ENCODE measurements at regions not wholly inside any gene's neighbourhood (a gene's known extent, or its start where the extent isn't known, plus 50 kb on each side); places are given as distances from the start of the nearest gene placed in this dataset.
A peak's percentile ranks its signal among the peaks of the same experiment; 100 is the strongest.

DNA sequence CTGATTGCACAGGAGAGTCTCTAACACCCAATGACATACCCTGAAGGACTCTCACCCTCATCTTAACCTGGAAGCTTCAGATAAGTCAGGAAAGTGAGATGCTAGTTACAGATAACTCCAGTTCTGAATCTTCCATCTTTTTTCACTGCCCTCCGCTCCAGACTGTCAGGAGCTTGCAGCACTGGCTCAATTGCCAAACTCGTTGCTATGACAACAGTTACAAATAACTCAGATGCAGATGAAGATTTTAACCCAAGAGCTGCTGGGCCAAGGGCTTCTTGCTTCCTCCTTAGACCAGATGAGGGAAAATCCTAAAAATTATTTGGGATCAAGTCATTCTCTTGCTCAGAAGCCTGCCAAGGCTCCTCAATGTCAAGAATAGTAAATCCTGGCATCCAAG, 109.1 kb upstream of the HUWE1 start:
- H4K20me1 ChIP-seq (replicated peaks; ENCODE audit: control insufficient read depth, insufficient read depth, low read length): no peaks in the 10 kb centered on the region
- in situ Hi-C loops (cut with MboI): no loop called here
- no peak overlapping the region for H3K27ac ChIP-seq (ENCODE audit: extremely low read depth, low read depth, low read length)
- intact Hi-C loops (cut with micrococcal nuclease): no loop called here
- no TSS peak for BruUV-seq (replicated peaks)
- H3K36me3 ChIP-seq (ENCODE audit: control insufficient read depth, insufficient read depth, low read length): no peaks in the 10 kb centered on the region
- no peak overlapping the region for H3K9ac ChIP-seq (ENCODE audit: insufficient read depth in 1 of 2, low read depth in 2 of 2, low read length in 2 of 2)
- no peaks in the 10 kb centered on the region for H3K9me3 ChIP-seq (replicated peaks; ENCODE audit: control insufficient read depth, insufficient read depth, low read depth, low read length)
- no peaks in the 10 kb centered on the region for H3K9me1 ChIP-seq (ENCODE audit: control insufficient read depth, insufficient read depth, low read length)
- ChIA-PET CTCF (ENCODE audit: low intra/inter-chr PET ratio) (no interaction called here), POLR2A (no interaction called here)
- no peak for ATAC-seq
- no peaks in the 10 kb centered on the region; a peak in 2 of 5 replicates for H3K27me3 ChIP-seq (ENCODE audit: control insufficient read depth in 2 of 2, insufficient read depth in 2 of 2, low read length in 2 of 2)
- H3K4me1 ChIP-seq (replicated peaks in 1 of 2; ENCODE audit: control insufficient read depth in 2 of 2, insufficient read depth in 2 of 2, low read length in 2 of 2): no peaks in the 10 kb centered on the region
- H2AFZ ChIP-seq (ENCODE audit: low read depth, low read length): no peak overlapping the region
- H3K4me2 ChIP-seq (ENCODE audit: insufficient read depth, low read length): no peak overlapping the region
- DNase-seq (ENCODE audit: extremely low read depth in 1 of 4, low spot score in 3 of 4): no peak
- WGBS (ENCODE audit: insufficient coverage, low coverage, missing lambda C conversion rate): 0% methylated on average over 2 of the region's 2 CpGs
- FAIRE-seq: no peak
- H3K79me2 ChIP-seq (ENCODE audit: control insufficient read depth, insufficient read depth, low read length): no peaks in the 10 kb centered on the region
- no peak overlapping the region for H3K4me3 ChIP-seq
- TF ChIP-seq, protein P1, sequence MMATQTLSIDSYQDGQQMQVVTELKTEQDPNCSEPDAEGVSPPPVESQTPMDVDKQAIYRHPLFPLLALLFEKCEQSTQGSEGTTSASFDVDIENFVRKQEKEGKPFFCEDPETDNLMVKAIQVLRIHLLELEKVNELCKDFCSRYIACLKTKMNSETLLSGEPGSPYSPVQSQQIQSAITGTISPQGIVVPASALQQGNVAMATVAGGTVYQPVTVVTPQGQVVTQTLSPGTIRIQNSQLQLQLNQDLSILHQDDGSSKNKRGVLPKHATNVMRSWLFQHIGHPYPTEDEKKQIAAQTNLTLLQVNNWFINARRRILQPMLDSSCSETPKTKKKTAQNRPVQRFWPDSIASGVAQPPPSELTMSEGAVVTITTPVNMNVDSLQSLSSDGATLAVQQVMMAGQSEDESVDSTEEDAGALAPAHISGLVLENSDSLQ (IDR thresholded peaks at IDR 0.05): no peak
- TF ChIP-seq ZEB2 (IDR thresholded peaks at IDR 0.05) (no peak), HSF4 (CRISPR knock-in tag; IDR thresholded peaks at IDR 0.05; ENCODE audit: borderline replicate concordance) (no peak), RFX1 (IDR thresholded peaks at IDR 0.05) (peak; percentile 73)

DNA sequence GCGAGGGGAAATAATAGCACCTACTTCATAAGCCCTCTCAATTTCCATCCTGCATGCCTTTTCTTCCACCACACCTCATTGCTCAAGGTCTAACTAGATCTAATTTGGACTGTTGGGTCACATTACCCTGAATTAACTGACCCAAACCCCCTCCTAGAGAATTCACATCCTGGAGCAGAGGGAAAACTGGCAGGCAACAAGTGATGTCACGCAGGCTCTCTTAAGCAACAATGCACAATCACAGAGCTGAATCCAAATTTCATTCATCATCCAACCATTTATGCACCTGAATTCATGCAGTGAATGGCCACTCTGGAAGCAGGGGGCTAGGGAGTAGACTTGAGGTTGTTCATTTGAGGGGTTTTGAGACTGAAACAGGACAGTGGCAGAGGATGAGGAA, 107.7 kb upstream of the HUWE1 start:
- CTCF ChIA-PET (ENCODE audit: low intra/inter-chr PET ratio): no interaction called here
- 0% methylated on average over 1 of the region's 2 CpGs for WGBS (ENCODE audit: insufficient coverage, low coverage, missing lambda C conversion rate)
- H3K9me3 ChIP-seq (replicated peaks; ENCODE audit: control insufficient read depth, insufficient read depth, low read depth, low read length): no peaks in the 10 kb centered on the region
- no peaks in the 10 kb centered on the region; a peak in 2 of 5 replicates for H3K27me3 ChIP-seq (ENCODE audit: control insufficient read depth in 2 of 2, insufficient read depth in 2 of 2, low read length in 2 of 2)
- no peak overlapping the region for H2AFZ ChIP-seq (ENCODE audit: low read depth, low read length)
- no peaks in the 10 kb centered on the region for H4K20me1 ChIP-seq (replicated peaks; ENCODE audit: control insufficient read depth, insufficient read depth, low read length)
- H3K36me3 ChIP-seq (ENCODE audit: control insufficient read depth, insufficient read depth, low read length): no peaks in the 10 kb centered on the region
- TF ChIP-seq DMBX1 (CRISPR knock-in tag; IDR thresholded peaks at IDR 0.05; ENCODE audit: borderline replicate concordance): no peak
- no peak for TF ChIP-seq ZNF395 (CRISPR knock-in tag; IDR thresholded peaks at IDR 0.05)
- TF ChIP-seq SLC30A9 (CRISPR knock-in tag; IDR thresholded peaks at IDR 0.05): no peak
- TF ChIP-seq CREB3 (tag; conservative IDR thresholded peaks at IDR 0.05; ENCODE audit: low read depth): no peak
- H3K79me2 ChIP-seq (ENCODE audit: control insufficient read depth, insufficient read depth, low read length): no peaks in the 10 kb centered on the region
- no peak overlapping the region for H3K9ac ChIP-seq (ENCODE audit: insufficient read depth in 1 of 2, low read depth in 2 of 2, low read length in 2 of 2)
- no peaks in the 10 kb centered on the region for H3K9me1 ChIP-seq (ENCODE audit: control insufficient read depth, insufficient read depth, low read length)
- ATAC-seq (no peak), FAIRE-seq (no peak), DNase-seq (ENCODE audit: extremely low read depth in 1 of 4, low spot score in 3 of 4) (no peak)
- POLR2A ChIA-PET: no interaction called here
- intact Hi-C loops (cut with micrococcal nuclease): no loop called here
- H3K4me3 ChIP-seq: no peak overlapping the region
- H3K4me2 ChIP-seq (ENCODE audit: insufficient read depth, low read length): no peak overlapping the region
- no TSS peak for BruUV-seq (replicated peaks)
- in situ Hi-C loops (cut with MboI): no loop called here
- H3K27ac ChIP-seq (ENCODE audit: extremely low read depth, low read depth, low read length): no peak overlapping the region
- no peaks in the 10 kb centered on the region for H3K4me1 ChIP-seq (replicated peaks in 1 of 2; ENCODE audit: control insufficient read depth in 2 of 2, insufficient read depth in 2 of 2, low read length in 2 of 2)
